ENCODE measurements at regions not wholly inside any gene's neighbourhood (a gene's known extent, or its start where the extent isn't known, plus 50 kb on each side); places are given as distances from the start of the nearest gene placed in this dataset.
"Not testable (repeated sequence)": the region's sequence is repeated elsewhere in the genome, so short reads cannot be mapped to it uniquely, and the experiment has no call there.

DNA sequence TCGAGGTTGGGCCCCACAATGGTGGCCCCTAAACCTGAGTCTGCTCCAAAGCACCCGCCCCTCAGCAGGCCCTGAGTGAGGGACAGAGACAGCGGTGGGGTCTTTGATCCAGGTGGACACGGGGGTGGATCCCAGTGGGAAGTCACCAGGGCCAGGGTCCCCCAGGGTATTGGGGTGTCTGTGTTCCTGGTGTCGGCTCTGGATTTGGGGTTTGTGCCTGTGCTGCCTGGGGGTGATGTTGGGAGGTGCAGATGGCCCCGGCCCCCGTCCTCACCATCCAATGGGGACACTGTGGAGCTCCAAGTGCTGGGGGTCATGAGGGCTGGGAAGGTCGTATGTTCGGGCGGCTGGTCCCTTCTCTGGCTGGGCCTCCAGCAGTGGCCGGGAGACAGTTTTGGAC, 354.2 kb downstream of the TMEM121 start:
- Histone ChIP-seq H3K27me3 (ENCODE audit: control insufficient read depth, insufficient read depth, low read length) (peaks cover 3% of the 10 kb centered on the region), H3K4me3 (ENCODE audit: low read length) (peak overlapping the region; percentile 18), H3K9me3 (ENCODE audit: control insufficient read depth, insufficient read depth, low read length) (no peaks in the 10 kb centered on the region), H3K4me1 (ENCODE audit: control insufficient read depth, insufficient read depth, low read length) (peaks cover 10% of the 10 kb centered on the region), H3K27ac (ENCODE audit: low read length) (no peak overlapping the region), H3K36me3 (ENCODE audit: control insufficient read depth, insufficient read depth, low read length) (no peaks in the 10 kb centered on the region)
- Mint-ChIP-seq H3K36me3 (no peaks in the 10 kb centered on the region), H3K4me1 (no peaks in the 10 kb centered on the region), H3K27ac (no peak overlapping the region), H3K27me3 (ENCODE audit: low read depth in 2 of 2) (peaks cover 28 to 29% of the 10 kb centered on the region in 2 donors), H3K9me3 (no peaks in the 10 kb centered on the region), H3K4me3 (no peak overlapping the region)
- DNase-seq (no peak), ATAC-seq (no peak)
- TF ChIP-seq, protein P1, sequence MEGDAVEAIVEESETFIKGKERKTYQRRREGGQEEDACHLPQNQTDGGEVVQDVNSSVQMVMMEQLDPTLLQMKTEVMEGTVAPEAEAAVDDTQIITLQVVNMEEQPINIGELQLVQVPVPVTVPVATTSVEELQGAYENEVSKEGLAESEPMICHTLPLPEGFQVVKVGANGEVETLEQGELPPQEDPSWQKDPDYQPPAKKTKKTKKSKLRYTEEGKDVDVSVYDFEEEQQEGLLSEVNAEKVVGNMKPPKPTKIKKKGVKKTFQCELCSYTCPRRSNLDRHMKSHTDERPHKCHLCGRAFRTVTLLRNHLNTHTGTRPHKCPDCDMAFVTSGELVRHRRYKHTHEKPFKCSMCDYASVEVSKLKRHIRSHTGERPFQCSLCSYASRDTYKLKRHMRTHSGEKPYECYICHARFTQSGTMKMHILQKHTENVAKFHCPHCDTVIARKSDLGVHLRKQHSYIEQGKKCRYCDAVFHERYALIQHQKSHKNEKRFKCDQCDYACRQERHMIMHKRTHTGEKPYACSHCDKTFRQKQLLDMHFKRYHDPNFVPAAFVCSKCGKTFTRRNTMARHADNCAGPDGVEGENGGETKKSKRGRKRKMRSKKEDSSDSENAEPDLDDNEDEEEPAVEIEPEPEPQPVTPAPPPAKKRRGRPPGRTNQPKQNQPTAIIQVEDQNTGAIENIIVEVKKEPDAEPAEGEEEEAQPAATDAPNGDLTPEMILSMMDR (IDR thresholded peaks at IDR 0.05): no peak
- intact Hi-C loops (cut with micrococcal nuclease): no loop called here
- WGBS (ENCODE audit: insufficient coverage): 45% methylated on average over 11 of the region's 11 CpGs

DNA sequence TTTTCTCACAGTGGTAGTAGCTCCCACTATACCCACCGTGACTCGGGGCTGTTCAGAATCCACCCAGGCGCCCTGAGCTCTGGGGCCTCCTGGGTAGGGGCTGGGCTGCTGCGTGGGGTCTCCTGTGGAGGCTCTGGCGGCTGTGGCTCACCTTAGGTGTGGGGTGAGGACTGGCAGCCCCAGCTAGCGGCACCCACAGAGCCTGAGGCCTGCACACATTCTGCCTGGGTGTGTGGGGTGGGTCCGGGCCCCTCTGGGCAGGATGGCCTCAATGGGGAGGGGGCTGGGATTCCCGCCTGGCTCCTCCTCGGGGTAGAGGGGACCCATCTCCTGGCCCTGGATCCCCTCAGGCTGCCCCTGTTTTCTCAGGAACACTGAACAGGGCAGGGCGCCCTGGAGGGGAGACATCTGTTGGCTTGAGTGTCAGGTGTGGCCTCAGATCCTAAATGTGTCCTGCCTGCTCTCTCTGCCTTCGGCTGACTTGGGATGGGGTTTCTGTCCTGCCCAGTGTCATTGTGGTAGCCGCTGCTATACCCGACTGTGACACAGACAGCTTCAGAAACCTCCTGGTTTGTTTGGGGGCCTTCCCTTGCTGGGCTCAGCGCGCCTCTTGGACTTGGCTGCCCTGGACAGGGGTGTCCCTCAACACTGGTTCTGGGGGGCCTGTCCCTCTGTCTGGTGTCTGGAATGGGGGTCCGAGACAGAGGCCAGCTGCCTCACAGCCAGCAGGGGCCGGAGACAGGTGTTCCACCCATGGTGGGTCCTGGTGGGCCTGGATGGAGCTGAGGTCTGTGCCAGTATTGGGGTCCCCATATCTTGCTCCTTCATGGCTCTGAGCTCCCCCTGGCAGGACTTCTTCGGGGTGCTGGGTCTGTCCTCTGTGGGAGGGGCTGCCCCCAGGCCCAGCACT, 354.9 kb downstream of the TMEM121 start:
- Histone ChIP-seq H3K9me3 (ENCODE audit: control insufficient read depth, insufficient read depth, low read length) (no peaks in the 10 kb centered on the region), H3K36me3 (ENCODE audit: control insufficient read depth, insufficient read depth, low read length) (no peaks in the 10 kb centered on the region), H3K27ac (ENCODE audit: low read length) (no peak overlapping the region), H3K27me3 (ENCODE audit: control insufficient read depth, insufficient read depth, low read length) (peaks cover 3% of the 10 kb centered on the region), H3K4me3 (ENCODE audit: low read length) (peak overlapping the region; percentile 18), H3K4me1 (ENCODE audit: control insufficient read depth, insufficient read depth, low read length) (peaks cover 10% of the 10 kb centered on the region)
- DNase-seq (peak in 1 of 2 donors; percentile 13), ATAC-seq (no peak)
- H3K27ac Mint-ChIP-seq: no peak overlapping the region
- H3K36me3 Mint-ChIP-seq: no peaks in the 10 kb centered on the region
- TF ChIP-seq, protein P1 (IDR thresholded peaks at IDR 0.05): no peak
- no peak overlapping the region for H3K4me3 Mint-ChIP-seq
- H3K9me3 Mint-ChIP-seq: no peaks in the 10 kb centered on the region
- WGBS (ENCODE audit: insufficient coverage): 40% methylated on average over 18 of the region's 18 CpGs
- H3K4me1 Mint-ChIP-seq: no peaks in the 10 kb centered on the region
- H3K27me3 Mint-ChIP-seq (ENCODE audit: low read depth in 2 of 2): peaks cover 22 to 23% of the 10 kb centered on the region in 2 donors
- intact Hi-C loops (cut with micrococcal nuclease): no loop called here

DNA sequence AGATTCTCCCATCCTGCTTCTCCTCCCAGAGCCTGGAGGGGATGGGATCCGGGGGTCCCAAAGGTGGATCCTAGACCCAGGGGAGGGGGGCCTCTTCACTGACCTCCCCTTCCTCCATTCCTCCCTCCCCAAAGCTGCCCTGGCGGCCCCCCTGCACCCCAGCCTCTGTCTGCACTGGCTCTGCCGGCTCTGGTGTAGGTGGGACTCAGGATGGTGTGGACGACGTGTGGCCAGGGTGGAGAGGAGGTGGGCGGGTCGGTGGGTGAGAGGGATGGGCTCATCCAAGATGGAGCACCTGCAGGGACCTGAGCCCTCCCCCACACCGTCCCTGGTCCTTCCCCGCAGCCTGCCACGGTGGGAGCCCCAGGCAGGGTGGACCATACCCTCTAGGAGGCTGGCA, 355.6 kb downstream of the TMEM121 start:
- H3K9me3 Mint-ChIP-seq; H3K36me3 ChIP-seq (ENCODE audit: control insufficient read depth, insufficient read depth, low read length); H3K27me3 ChIP-seq (ENCODE audit: control insufficient read depth, insufficient read depth, low read length); H3K4me1 Mint-ChIP-seq; H3K9me3 ChIP-seq (ENCODE audit: control insufficient read depth, insufficient read depth, low read length); H3K4me3 Mint-ChIP-seq; intact Hi-C loops (cut with micrococcal nuclease); H3K4me1 ChIP-seq (ENCODE audit: control insufficient read depth, insufficient read depth, low read length); ATAC-seq; H3K27ac Mint-ChIP-seq; H3K36me3 Mint-ChIP-seq; H3K4me3 ChIP-seq (ENCODE audit: low read length); H3K27ac ChIP-seq (ENCODE audit: low read length); DNase-seq: not testable (repeated sequence)
- whole genome bisulfite sequencing (ENCODE audit: insufficient coverage): no CpG with 5 or more reads among the region's 10 CpGs
- peaks cover 17 to 18% of the 10 kb centered on the region in 2 donors for H3K27me3 Mint-ChIP-seq (ENCODE audit: low read depth in 2 of 2)

DNA sequence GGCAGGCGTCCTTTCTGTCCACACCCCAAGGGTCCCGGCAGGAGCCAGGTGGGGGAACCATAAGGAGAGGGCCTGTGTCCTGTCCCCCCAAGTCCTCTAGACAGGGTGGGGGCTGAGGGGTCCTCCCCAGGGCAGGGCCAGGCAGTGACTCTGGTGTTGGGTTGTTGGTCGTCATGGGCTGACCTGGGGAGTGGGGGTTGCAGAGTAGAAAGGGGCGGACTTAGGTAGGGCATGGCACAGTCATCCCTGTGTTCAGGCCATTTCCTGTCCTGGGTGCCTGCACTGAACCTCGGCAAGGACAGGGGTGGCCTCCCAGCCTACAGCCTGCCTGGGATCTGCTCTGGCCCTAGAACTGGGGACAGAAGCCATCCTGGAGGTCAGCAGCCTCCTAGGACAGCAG, 356.2 kb downstream of the TMEM121 start:
- no peaks in the 10 kb centered on the region for H3K9me3 ChIP-seq (ENCODE audit: control insufficient read depth, insufficient read depth, low read length)
- peaks cover 10% of the 10 kb centered on the region for H3K4me1 ChIP-seq (ENCODE audit: control insufficient read depth, insufficient read depth, low read length)
- H3K27me3 ChIP-seq (ENCODE audit: control insufficient read depth, insufficient read depth, low read length): peaks cover 3% of the 10 kb centered on the region
- Mint-ChIP-seq H3K9me3 (no peaks in the 10 kb centered on the region), H3K27ac (no peak overlapping the region), H3K4me3 (no peak overlapping the region), H3K27me3 (ENCODE audit: low read depth in 2 of 2) (peaks cover 13 to 18% of the 10 kb centered on the region in 2 donors), H3K4me1 (no peaks in the 10 kb centered on the region), H3K36me3 (no peaks in the 10 kb centered on the region)
- DNase-seq (peak in 1 of 2 donors; percentile 11), ATAC-seq (no peak)
- H3K36me3 ChIP-seq (ENCODE audit: control insufficient read depth, insufficient read depth, low read length): no peaks in the 10 kb centered on the region
- no peak overlapping the region for H3K27ac ChIP-seq (ENCODE audit: low read length)
- intact Hi-C loops (cut with micrococcal nuclease): no loop called here
- no peak overlapping the region for H3K4me3 ChIP-seq (ENCODE audit: low read length)
- TF ChIP-seq, protein P1 (IDR thresholded peaks at IDR 0.05): no peak
- 42% methylated on average over 5 of the region's 5 CpGs for WGBS (ENCODE audit: insufficient coverage)

Measured in natural killer cell (primary cell).